Keratinocyte (primary cell): ENCODE measurements at regions not wholly inside any gene's neighbourhood (a gene's known extent, or its start where the extent isn't known, plus 50 kb on each side); places are given as distances from the start of the nearest gene placed in this dataset.

Source experiments
- DNase-seq: peaks from one replicate; pipeline ENCODE4 v3.0.0-alpha.2; 2011; ENCODE audit warnings: low read depth, missing footprints, low spot score
- FAIRE-seq: peaks from 2 replicates; lab custom pipeline; 2011; peaks lifted over from hg19 to GRCh38; lab: Jason Lieb, UNC
- H2AFZ ChIP-seq: 2 replicates; pipeline ENCODE4 v1.6.0; 2012; ENCODE audit warnings: low read length, control low read depth, inconsistent platforms; ENCODE audit not compliant: control insufficient read depth
- H3K27ac ChIP-seq: 2 replicates; pipeline ENCODE4 v1.5.1; 2011; ENCODE audit warnings: low read length; ENCODE audit not compliant: control insufficient read depth, insufficient read depth
- H3K27me3 ChIP-seq: 3 replicates; pipeline ENCODE4 v1.6.0; 2011; ENCODE audit warnings: low read length; ENCODE audit not compliant: control insufficient read depth, insufficient read depth; ENCODE audit errors: extremely low read depth
- H3K36me3 ChIP-seq, 2 experiments: 2 replicates in 1 of 2; 3 replicates in 1 of 2; pipeline ENCODE4 v1.5.1; 2011; ENCODE audit warnings: low read length in 2 of 2, mild to moderate bottlenecking in 1 of 2; ENCODE audit not compliant: control insufficient read depth in 2 of 2, insufficient read depth in 2 of 2; ENCODE audit errors: extremely low read depth in 1 of 2
- H3K4me1 ChIP-seq: 3 replicates; pipeline ENCODE4 v1.5.1; 2011; ENCODE audit warnings: low read length; ENCODE audit not compliant: control insufficient read depth, insufficient read depth; ENCODE audit errors: extremely low read depth
- H3K4me2 ChIP-seq: 3 replicates; pipeline ENCODE4 v1.6.0; 2011; ENCODE audit warnings: low read depth, low read length; ENCODE audit not compliant: control insufficient read depth, insufficient read depth; ENCODE audit errors: extremely low read depth
- H3K4me3 ChIP-seq, 3 experiments: fragments of 200-600 bp in 1 of 3; sonication (generic) in 1 of 3; 2 replicates in 2 of 3; 3 replicates in 1 of 3; pipeline ENCODE4 v1.5.1; 2011 to 2016; ENCODE audit warnings: low read length in 3 of 3, mild to moderate bottlenecking in 3 of 3, control low read depth in 2 of 3, inconsistent platforms in 1 of 3, low read depth in 1 of 3, mixed read lengths in 1 of 3, mixed run types in 1 of 3, moderate library complexity in 1 of 3; ENCODE audit not compliant: control insufficient read depth in 2 of 3, insufficient read depth in 2 of 3; ENCODE audit errors: extremely low read depth in 1 of 3
- H3K79me2 ChIP-seq: 2 replicates; pipeline ENCODE4 v1.6.0; 2012; ENCODE audit warnings: low read length; ENCODE audit not compliant: control insufficient read depth, insufficient read depth
- H3K9ac ChIP-seq: 3 replicates; pipeline ENCODE4 v1.6.0; 2011; ENCODE audit warnings: low read length; ENCODE audit not compliant: control insufficient read depth, insufficient read depth; ENCODE audit errors: extremely low read depth
- H3K9me1 ChIP-seq: 3 replicates; pipeline ENCODE4 v1.6.0; 2011; ENCODE audit warnings: low read length; ENCODE audit not compliant: control insufficient read depth, insufficient read depth; ENCODE audit errors: extremely low read depth
- H3K9me3 ChIP-seq: 2 replicates; pipeline ENCODE4 v1.5.1; 2012; ENCODE audit warnings: low read depth, low read length; ENCODE audit not compliant: control insufficient read depth
- H4K20me1 ChIP-seq: 3 replicates; pipeline ENCODE4 v1.6.0; 2011; ENCODE audit warnings: low read length; ENCODE audit not compliant: control insufficient read depth, insufficient read depth; ENCODE audit errors: extremely low read depth
- EZH2 ChIP-seq: IDR thresholded peaks from one replicate; pipeline ENCODE4 v1.6.1; 2012; ENCODE audit warnings: inconsistent platforms, mild to moderate bottlenecking, low read length, moderate library complexity
- dilution Hi-C: fragments of 300-500 bp; cut with MboI; formaldehyde crosslinking; loops from one replicate; pipeline ENCODE4 v1.7.0; 2020; ENCODE audit warnings: low sequenced_read_pairs; ENCODE audit not compliant: extremely low pct_ligation_motif_present
- TF ChIP-seq, protein P1 (sequence below), 3 experiments: IDR thresholded peaks in 1 of 3; conservative IDR thresholded peaks in 1 of 3; optimal IDR thresholded peaks in 1 of 3; 2 replicates in 2 of 3; 3 replicates in 1 of 3; pipeline versions ENCODE3 to v1.5.1; 2011; ENCODE audit warnings: low read length in 3 of 3, mild to moderate bottlenecking in 3 of 3, moderate library complexity in 2 of 3, control low read depth in 1 of 3, inconsistent platforms in 1 of 3; ENCODE audit not compliant: insufficient read depth in 2 of 3; ENCODE audit errors: extremely low read depth in 1 of 3

- H3K27ac ChIP-seq = no peak overlapping the region
- dilution Hi-C loops = no loop called here
- no peaks in the 10 kb centered on the region for H3K4me1 ChIP-seq
- FAIRE-seq (no peak), DNase-seq (no peak)
- no peaks in the 10 kb centered on the region for H3K27me3 ChIP-seq
- H3K79me2 ChIP-seq = no peaks in the 10 kb centered on the region
- H3K9me3 ChIP-seq = no peaks in the 10 kb centered on the region
- no peak overlapping the region for H3K4me3 ChIP-seq
- no peak overlapping the region for H3K4me2 ChIP-seq
- H3K36me3 ChIP-seq = no peaks in the 10 kb centered on the region
- TF ChIP-seq, protein P1, sequence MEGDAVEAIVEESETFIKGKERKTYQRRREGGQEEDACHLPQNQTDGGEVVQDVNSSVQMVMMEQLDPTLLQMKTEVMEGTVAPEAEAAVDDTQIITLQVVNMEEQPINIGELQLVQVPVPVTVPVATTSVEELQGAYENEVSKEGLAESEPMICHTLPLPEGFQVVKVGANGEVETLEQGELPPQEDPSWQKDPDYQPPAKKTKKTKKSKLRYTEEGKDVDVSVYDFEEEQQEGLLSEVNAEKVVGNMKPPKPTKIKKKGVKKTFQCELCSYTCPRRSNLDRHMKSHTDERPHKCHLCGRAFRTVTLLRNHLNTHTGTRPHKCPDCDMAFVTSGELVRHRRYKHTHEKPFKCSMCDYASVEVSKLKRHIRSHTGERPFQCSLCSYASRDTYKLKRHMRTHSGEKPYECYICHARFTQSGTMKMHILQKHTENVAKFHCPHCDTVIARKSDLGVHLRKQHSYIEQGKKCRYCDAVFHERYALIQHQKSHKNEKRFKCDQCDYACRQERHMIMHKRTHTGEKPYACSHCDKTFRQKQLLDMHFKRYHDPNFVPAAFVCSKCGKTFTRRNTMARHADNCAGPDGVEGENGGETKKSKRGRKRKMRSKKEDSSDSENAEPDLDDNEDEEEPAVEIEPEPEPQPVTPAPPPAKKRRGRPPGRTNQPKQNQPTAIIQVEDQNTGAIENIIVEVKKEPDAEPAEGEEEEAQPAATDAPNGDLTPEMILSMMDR (optimal IDR thresholded peaks at IDR 0.05 in 1 of 3, IDR thresholded peaks at IDR 0.05 in 1 of 3, conservative IDR thresholded peaks at IDR 0.05 in 1 of 3; ENCODE audit: extremely low read depth in 1 of 3, insufficient read depth in 2 of 3, low read length in 3 of 3) = no peak
- no peak for TF ChIP-seq EZH2
- no peaks in the 10 kb centered on the region for H3K9me1 ChIP-seq
- H3K9ac ChIP-seq = no peak overlapping the region
- no peak overlapping the region for H2AFZ ChIP-seq
- H4K20me1 ChIP-seq = no peaks in the 10 kb centered on the region
Observed at GRCh38 chr4:136740326-136740725, 792.0 kb downstream of the PCDH18 start.

DNA sequence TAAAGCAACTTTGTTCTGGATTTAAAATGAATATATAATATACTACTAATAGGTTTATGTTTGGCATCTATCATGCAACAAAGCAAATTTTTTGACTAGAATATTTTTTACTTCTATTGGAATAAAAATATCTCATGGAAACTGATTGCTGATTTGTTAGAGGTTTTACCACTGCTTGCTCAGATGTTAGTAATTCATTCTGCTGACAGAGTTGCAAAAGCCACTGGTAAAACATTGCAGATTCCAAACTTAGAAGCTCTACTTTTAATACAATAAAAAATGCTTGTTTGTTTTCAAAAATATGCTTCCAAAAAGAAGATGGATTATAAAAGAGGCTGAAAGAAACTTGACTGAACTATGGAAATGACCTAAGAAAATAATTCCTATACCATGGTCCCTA is 795.2 kb downstream of the PCDH18 start:
- no peak for FAIRE-seq

More for the DNA sequence above, 795.2 kb downstream of the PCDH18 start:
- H3K4me3 ChIP-seq = no peak overlapping the region
- no peaks in the 10 kb centered on the region for H3K36me3 ChIP-seq
- H3K4me1 ChIP-seq = no peaks in the 10 kb centered on the region
- no peaks in the 10 kb centered on the region for H3K27me3 ChIP-seq
- no peak for TF ChIP-seq EZH2
- TF ChIP-seq, protein P1 (optimal IDR thresholded peaks at IDR 0.05 in 1 of 3, IDR thresholded peaks at IDR 0.05 in 1 of 3, conservative IDR thresholded peaks at IDR 0.05 in 1 of 3; ENCODE audit: extremely low read depth in 1 of 3, insufficient read depth in 2 of 3, low read length in 3 of 3) = no peak
- H2AFZ ChIP-seq = no peak overlapping the region
- H3K4me2 ChIP-seq = no peak overlapping the region
- dilution Hi-C loops = no loop called here
- no peak overlapping the region for H3K9ac ChIP-seq
- no peaks in the 10 kb centered on the region for H3K79me2 ChIP-seq
- DNase-seq = no peak
- no peaks in the 10 kb centered on the region for H4K20me1 ChIP-seq
- H3K9me3 ChIP-seq = no peaks in the 10 kb centered on the region
- no peak overlapping the region for H3K27ac ChIP-seq
- H3K9me1 ChIP-seq = no peaks in the 10 kb centered on the region
